GM10266 (cell line): ENCODE measurements at regions not wholly inside any gene's neighbourhood (a gene's known extent, or its start where the extent isn't known, plus 50 kb on each side); places are given as distances from the start of the nearest gene placed in this dataset.

Source experiments
- DNase-seq: peaks from one replicate; pipeline ENCODE4 v3.0.0; 2012; ENCODE audit errors: extremely low spot score
- TF ChIP-seq, protein P1 (sequence below): IDR thresholded peaks from 2 replicates; pipeline ENCODE4 v1.5.1; 2012; ENCODE audit warnings: mild to moderate bottlenecking, low read depth; ENCODE audit not compliant: control insufficient read depth, insufficient read depth; ENCODE audit errors: missing control alignments

GRCh38 chr5:89445106-89445745 is 562.2 kb upstream of the MEF2C start:
- DNase-seq, result no peak

DNA sequence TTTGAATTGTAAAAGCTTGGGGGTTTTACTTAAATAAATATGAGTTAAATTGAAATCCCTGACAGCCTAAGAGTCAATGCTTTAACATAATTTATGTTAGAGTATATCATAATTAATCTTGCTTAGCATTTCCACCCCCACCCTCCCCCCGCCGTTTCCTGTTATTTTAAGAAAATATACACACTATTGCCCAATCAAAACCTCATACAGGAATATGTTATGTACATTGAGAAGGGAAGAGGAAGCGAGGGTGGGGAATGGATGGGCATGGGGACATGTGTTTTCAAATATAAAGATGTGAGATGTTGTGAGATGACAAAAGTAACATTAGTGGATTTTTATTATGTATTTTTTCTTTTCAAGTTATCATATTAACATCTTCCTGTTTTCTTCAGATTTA is 561.1 kb upstream of the MEF2C start:
- TF ChIP-seq, protein P1, sequence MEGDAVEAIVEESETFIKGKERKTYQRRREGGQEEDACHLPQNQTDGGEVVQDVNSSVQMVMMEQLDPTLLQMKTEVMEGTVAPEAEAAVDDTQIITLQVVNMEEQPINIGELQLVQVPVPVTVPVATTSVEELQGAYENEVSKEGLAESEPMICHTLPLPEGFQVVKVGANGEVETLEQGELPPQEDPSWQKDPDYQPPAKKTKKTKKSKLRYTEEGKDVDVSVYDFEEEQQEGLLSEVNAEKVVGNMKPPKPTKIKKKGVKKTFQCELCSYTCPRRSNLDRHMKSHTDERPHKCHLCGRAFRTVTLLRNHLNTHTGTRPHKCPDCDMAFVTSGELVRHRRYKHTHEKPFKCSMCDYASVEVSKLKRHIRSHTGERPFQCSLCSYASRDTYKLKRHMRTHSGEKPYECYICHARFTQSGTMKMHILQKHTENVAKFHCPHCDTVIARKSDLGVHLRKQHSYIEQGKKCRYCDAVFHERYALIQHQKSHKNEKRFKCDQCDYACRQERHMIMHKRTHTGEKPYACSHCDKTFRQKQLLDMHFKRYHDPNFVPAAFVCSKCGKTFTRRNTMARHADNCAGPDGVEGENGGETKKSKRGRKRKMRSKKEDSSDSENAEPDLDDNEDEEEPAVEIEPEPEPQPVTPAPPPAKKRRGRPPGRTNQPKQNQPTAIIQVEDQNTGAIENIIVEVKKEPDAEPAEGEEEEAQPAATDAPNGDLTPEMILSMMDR, result no peak
- no peak for DNase-seq

More at GRCh38 chr5:89445106-89445745, 562.2 kb upstream of the MEF2C start:
- TF ChIP-seq, protein P1, result no peak

GRCh38 chr5:89443508-89443907 is 560.5 kb upstream of the MEF2C start:
- TF ChIP-seq, protein P1, result no peak
- no peak for DNase-seq

GRCh38 chr5:89441965-89442364 is 559.0 kb upstream of the MEF2C start:
- TF ChIP-seq, protein P1, result no peak
- DNase-seq, result no peak

- TF ChIP-seq, protein P1, result no peak
- no peak for DNase-seq
Measured at GRCh38 chr5:89440670-89441069, 557.7 kb upstream of the MEF2C start.

- TF ChIP-seq, protein P1, result no peak
- DNase-seq, result no peak
Measured at GRCh38 chr5:89437450-89438435, 554.8 kb upstream of the MEF2C start.

- no peak for DNase-seq
- TF ChIP-seq, protein P1, result no peak
Measured at GRCh38 chr5:89436464-89436863, 553.5 kb upstream of the MEF2C start.
